ENCODE measurements at regions not wholly inside any gene's neighbourhood (a gene's known extent, or its start where the extent isn't known, plus 50 kb on each side); places are given as distances from the start of the nearest gene placed in this dataset.

DNA sequence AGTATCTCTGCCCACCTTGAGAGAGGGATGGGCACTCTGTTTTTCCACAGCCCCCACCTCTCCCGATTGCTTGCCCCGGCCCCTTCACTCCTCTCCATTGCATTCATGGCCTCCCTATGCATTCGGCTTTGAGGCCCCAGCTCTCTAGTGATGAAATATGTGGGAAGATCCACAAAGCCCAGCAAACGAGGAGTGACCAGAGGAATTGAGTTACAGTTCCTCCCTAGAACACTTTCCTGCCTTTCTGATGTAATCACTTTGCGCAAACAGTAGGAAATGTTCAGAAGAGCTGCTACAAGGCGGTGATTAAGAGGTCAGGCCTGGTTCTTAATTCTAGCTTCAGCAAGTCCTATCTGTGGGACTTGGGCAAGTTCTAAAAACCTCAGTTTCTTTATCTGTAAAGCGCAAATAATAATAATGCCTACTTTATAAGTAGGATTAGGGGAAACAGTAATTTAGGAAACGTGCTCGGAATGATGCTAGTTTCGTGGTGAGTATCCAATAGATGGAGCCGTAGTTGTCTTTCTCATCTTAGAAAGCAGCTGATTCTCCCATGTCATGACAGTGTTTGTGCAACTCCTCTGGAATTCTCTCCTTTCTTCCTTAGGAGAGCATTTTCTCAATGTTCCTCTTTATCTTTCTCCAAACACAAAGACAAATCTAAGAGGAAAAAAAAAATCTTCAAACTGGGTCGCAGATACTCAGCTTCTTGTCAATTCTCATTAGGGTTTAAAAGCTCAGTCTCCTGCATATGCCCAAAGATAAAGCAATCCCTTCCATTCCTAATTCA is 99.5 kb upstream of the MSX2 start:
- Histone ChIP-seq H3K9me3 (ENCODE audit: severe bottlenecking) (no peaks in the 10 kb centered on the region), H3K36me3 (no peaks in the 10 kb centered on the region), H3K27ac (no peak overlapping the region), H3K27me3 (ENCODE audit: insufficient read depth, low read depth, severe bottlenecking) (peaks cover 96% of the 10 kb centered on the region), H3K4me3 (ENCODE audit: low read depth, low read length) (no peak overlapping the region)
- TF ChIP-seq, protein P1, sequence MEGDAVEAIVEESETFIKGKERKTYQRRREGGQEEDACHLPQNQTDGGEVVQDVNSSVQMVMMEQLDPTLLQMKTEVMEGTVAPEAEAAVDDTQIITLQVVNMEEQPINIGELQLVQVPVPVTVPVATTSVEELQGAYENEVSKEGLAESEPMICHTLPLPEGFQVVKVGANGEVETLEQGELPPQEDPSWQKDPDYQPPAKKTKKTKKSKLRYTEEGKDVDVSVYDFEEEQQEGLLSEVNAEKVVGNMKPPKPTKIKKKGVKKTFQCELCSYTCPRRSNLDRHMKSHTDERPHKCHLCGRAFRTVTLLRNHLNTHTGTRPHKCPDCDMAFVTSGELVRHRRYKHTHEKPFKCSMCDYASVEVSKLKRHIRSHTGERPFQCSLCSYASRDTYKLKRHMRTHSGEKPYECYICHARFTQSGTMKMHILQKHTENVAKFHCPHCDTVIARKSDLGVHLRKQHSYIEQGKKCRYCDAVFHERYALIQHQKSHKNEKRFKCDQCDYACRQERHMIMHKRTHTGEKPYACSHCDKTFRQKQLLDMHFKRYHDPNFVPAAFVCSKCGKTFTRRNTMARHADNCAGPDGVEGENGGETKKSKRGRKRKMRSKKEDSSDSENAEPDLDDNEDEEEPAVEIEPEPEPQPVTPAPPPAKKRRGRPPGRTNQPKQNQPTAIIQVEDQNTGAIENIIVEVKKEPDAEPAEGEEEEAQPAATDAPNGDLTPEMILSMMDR (IDR thresholded peaks at IDR 0.05; ENCODE audit: low read depth, low read length) = no peak
- DNase-seq = no peak

DNA sequence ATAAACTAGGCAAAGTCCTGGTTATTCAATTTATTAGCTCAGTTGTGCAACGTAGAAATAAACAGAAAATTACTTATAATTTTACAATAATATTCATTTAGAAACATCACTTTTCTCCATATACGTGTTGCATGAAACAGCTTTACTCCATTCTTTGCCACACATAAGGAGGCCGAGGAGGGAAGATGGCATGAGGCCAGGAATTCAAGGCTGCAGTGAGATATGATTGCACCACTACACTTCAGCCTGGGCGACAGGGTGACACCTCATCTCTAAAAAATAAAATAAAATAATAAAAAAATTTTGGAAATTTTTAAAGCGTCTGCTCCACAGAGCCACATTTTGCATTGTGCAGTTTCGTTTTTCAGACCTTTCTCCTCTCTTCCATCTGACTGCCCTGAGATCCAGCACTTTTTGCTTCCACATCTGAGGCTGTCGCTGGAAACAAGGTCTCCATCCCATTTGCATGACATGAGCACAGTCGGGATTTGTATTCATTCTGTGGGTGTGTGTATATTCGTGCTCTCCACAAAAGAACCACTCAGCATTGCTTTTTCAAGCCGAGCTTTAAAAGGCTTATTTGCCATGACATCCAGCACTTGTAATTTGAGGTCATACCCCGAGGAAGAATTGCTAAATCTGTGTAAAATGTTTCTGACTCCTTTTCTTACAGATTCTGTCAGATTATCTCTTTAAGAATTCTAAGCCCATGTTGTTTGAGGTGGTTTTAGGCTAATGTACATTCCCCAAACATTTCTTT is 98.6 kb upstream of the MSX2 start:
- DNase-seq = no peak
- Histone ChIP-seq H3K4me3 (ENCODE audit: low read depth, low read length) (no peak overlapping the region), H3K27me3 (ENCODE audit: insufficient read depth, low read depth, severe bottlenecking) (peaks cover 89% of the 10 kb centered on the region), H3K36me3 (no peaks in the 10 kb centered on the region), H3K27ac (no peak overlapping the region), H3K9me3 (ENCODE audit: severe bottlenecking) (no peaks in the 10 kb centered on the region)
- TF ChIP-seq, protein P1 (IDR thresholded peaks at IDR 0.05; ENCODE audit: low read depth, low read length) = no peak

DNA sequence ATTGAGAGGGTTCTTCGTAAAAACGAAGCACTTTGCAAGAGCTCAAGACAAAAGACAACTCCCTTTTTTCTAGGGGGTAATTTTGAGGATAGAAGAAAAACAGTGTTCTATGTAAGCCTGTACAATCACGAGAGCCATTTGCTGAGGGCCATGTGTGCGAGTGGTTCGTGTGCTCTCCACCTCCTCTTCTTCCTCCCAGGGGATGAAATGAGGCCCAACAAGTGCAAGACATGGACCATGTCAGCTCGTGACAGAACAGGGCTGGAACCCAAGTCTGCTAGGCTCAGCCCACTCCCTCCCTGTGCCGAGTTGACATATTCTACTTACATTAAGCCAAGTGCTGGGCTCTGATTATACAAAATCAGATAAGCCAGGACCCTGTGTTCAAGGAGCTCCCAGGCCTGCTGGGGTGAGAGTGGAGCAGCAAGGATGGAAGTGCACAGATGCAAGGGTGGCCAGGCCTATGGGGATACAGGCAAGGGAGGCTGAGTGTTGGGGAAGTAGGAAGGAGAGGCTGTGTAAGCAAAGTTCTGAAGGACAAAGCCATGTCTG is 97.9 kb upstream of the MSX2 start:
- Histone ChIP-seq H3K27me3 (ENCODE audit: insufficient read depth, low read depth, severe bottlenecking) (peaks cover 87% of the 10 kb centered on the region), H3K9me3 (ENCODE audit: severe bottlenecking) (no peaks in the 10 kb centered on the region), H3K36me3 (no peaks in the 10 kb centered on the region), H3K4me3 (ENCODE audit: low read depth, low read length) (no peak overlapping the region), H3K27ac (no peak overlapping the region)
- DNase-seq = no peak
- TF ChIP-seq, protein P1 (IDR thresholded peaks at IDR 0.05; ENCODE audit: low read depth, low read length) = no peak

DNA sequence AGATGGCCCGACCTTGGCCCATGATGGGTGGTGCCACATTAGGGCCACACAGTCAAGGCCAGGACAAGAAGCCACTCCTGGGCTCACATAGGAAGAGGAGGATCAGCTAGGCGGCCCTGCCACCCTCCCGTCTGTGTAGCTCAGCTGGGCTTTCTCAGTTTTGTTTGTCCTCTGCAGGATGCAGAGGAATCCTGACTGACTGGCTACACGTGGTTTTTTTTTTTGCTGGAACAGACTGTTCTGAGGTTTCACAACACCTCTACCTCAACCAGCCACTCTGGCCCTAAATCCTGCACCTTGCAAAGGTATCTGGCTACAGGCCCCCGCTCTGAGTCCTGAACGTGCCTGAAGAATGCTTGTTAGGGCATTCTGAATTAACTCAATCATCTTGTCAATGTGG is 88.3 kb upstream of the MSX2 start:
- no peak overlapping the region for H3K27ac ChIP-seq
- peaks cover 74% of the 10 kb centered on the region for H3K27me3 ChIP-seq (ENCODE audit: insufficient read depth, low read depth, severe bottlenecking)
- DNase-seq = no peak
- no peaks in the 10 kb centered on the region for H3K9me3 ChIP-seq (ENCODE audit: severe bottlenecking)
- H3K36me3 ChIP-seq = no peaks in the 10 kb centered on the region
- TF ChIP-seq, protein P1 (IDR thresholded peaks at IDR 0.05; ENCODE audit: low read depth, low read length) = no peak
- no peak overlapping the region for H3K4me3 ChIP-seq (ENCODE audit: low read depth, low read length)

DNA sequence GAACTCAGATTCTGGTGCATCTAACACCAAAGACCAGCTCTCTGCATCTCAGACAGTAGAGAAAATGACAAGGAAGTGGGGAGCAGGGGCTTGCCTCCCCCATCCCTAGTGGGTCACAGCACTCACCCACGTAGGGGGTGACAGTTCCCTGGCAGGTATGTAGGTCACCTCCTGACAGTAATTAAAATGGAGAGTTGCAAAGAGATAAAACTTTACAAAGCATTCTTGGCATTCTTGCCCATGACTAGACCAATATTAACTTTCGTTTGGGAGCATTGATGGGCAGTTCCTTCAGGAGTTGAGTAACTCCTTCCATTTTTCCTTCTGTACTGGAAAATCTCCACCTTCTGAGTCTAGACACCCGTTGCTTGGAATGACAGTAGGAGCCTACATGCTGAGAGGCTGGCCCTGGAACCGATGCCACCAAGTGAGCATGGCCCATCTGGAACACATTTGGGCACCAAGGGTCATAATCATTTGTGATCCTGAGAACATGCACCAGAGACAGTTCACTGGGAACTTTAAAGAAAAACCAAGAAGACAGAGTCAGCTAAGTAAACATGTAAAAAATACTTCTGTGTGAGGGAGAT is 81.5 kb upstream of the MSX2 start:
- DNase-seq = no peak
- no peaks in the 10 kb centered on the region for H3K36me3 ChIP-seq
- no peak overlapping the region for H3K4me3 ChIP-seq (ENCODE audit: low read depth, low read length)
- TF ChIP-seq, protein P1 (IDR thresholded peaks at IDR 0.05; ENCODE audit: low read depth, low read length) = no peak
- H3K27ac ChIP-seq = no peak overlapping the region
- H3K9me3 ChIP-seq (ENCODE audit: severe bottlenecking) = no peaks in the 10 kb centered on the region
- H3K27me3 ChIP-seq (ENCODE audit: insufficient read depth, low read depth, severe bottlenecking) = peaks cover 52% of the 10 kb centered on the region
